DND-41 (cell line): ENCODE measurements at regions not wholly inside any gene's neighbourhood (a gene's known extent, or its start where the extent isn't known, plus 50 kb on each side); places are given as distances from the start of the nearest gene placed in this dataset.

Source experiments
- ATAC-seq: fragments of 200-7000 bp; cut with Tn5 transposase; 3 replicates; pipeline ENCODE4 v1.9.1; 2021; ENCODE audit warnings: low read depth; ENCODE audit not compliant: insufficient read depth
- DNase-seq: peaks from one replicate; pipeline ENCODE4 v3.0.0-alpha.2; 2020
- H2AFZ ChIP-seq: 2 replicates; pipeline ENCODE4 v1.6.0; 2012; ENCODE audit warnings: low read depth, low read length
- H3K27ac ChIP-seq: 2 replicates; pipeline ENCODE4 v1.5.1; 2012; ENCODE audit warnings: low read length, inconsistent platforms
- H3K27me3 ChIP-seq: fragments of 200-600 bp; sonication (generic); 2 replicates; pipeline ENCODE4 v1.6.0; 2012; ENCODE audit warnings: low read length, mild to moderate bottlenecking, inconsistent platforms; ENCODE audit not compliant: insufficient read depth, poor library complexity
- H3K36me3 ChIP-seq: 2 replicates; pipeline ENCODE4 v1.5.1; 2012; ENCODE audit warnings: low read length, inconsistent platforms; ENCODE audit not compliant: insufficient read depth
- H3K4me1 ChIP-seq: 2 replicates; pipeline ENCODE4 v1.5.1; 2012; ENCODE audit warnings: mild to moderate bottlenecking, low read length; ENCODE audit not compliant: insufficient read depth
- H3K4me2 ChIP-seq: 2 replicates; pipeline ENCODE4 v1.6.0; 2012; ENCODE audit warnings: mild to moderate bottlenecking, moderate library complexity, low read length, inconsistent platforms; ENCODE audit not compliant: insufficient read depth
- H3K4me3 ChIP-seq, 2 experiments: fragments of 200-600 bp in 1 of 2; shearing (Covaris generic) in 1 of 2; 2 replicates each; pipeline ENCODE4 v1.5.1; 2012 to 2016; ENCODE audit warnings: inconsistent platforms in 2 of 2, low read length in 2 of 2, mild to moderate bottlenecking in 2 of 2, low read depth in 1 of 2, moderate library complexity in 1 of 2
- H3K79me2 ChIP-seq: 2 replicates; pipeline ENCODE4 v1.6.0; 2012; ENCODE audit warnings: low read length, inconsistent platforms; ENCODE audit not compliant: insufficient read depth
- H3K9ac ChIP-seq: 2 replicates; pipeline ENCODE4 v1.6.0; 2012; ENCODE audit warnings: low read depth, mild to moderate bottlenecking, inconsistent platforms, low read length, moderate library complexity
- H3K9me3 ChIP-seq: 2 replicates; pipeline ENCODE4 v1.5.1; 2012; ENCODE audit warnings: low read length, moderate library complexity, mild to moderate bottlenecking, inconsistent platforms; ENCODE audit not compliant: insufficient read depth, severe bottlenecking
- H4K20me1 ChIP-seq: 2 replicates; pipeline ENCODE4 v1.6.0; 2012; ENCODE audit warnings: low read length; ENCODE audit not compliant: insufficient read depth
- EZH2 ChIP-seq: IDR thresholded peaks from 3 replicates; pipeline ENCODE4 v1.6.1; 2012; ENCODE audit warnings: borderline replicate concordance, low read depth, mild to moderate bottlenecking, moderate library complexity, low read length, inconsistent platforms; ENCODE audit not compliant: severe bottlenecking
- TF ChIP-seq, protein P1 (sequence below): IDR thresholded peaks from 2 replicates; pipeline ENCODE4 v1.5.1; 2012; ENCODE audit warnings: borderline replicate concordance, low read length, moderate library complexity, mild to moderate bottlenecking; ENCODE audit not compliant: poor library complexity, severe bottlenecking; ENCODE audit errors: extremely low read depth

DNA sequence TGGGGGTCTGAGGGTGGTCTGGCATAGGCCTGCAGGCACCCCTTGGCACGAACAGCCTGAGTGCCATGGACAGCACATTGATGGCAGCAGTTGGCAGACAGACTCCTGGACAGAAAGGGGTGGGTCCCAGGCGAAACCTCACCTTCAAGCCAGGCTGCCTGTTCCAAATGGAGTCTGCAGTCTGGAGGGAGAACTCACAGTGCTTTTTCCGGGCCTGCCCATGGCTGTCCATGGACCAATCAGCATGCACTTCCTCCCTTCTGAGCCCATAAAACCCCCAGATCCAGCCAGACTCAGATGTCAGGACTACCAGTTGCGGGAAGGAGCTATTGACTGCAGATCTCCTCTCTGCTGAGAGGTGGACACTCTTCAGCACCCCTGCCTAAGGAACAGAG lies 694.6 kb upstream of the ACVR2A start:
- Histone ChIP-seq H3K9me3 (peaks cover 9% of the 10 kb centered on the region), H3K79me2 (no peaks in the 10 kb centered on the region), H2AFZ (no peak overlapping the region), H3K4me2 (no peak overlapping the region), H3K9ac (no peak overlapping the region), H3K4me3 (no peak overlapping the region), H3K27me3 (no peaks in the 10 kb centered on the region), H3K4me1 (no peaks in the 10 kb centered on the region), H4K20me1 (no peaks in the 10 kb centered on the region), H3K36me3 (no peaks in the 10 kb centered on the region), H3K27ac (no peak overlapping the region)
- DNase-seq = no peak
- no peak for ATAC-seq
- TF ChIP-seq EZH2 = no peak
- TF ChIP-seq, protein P1, sequence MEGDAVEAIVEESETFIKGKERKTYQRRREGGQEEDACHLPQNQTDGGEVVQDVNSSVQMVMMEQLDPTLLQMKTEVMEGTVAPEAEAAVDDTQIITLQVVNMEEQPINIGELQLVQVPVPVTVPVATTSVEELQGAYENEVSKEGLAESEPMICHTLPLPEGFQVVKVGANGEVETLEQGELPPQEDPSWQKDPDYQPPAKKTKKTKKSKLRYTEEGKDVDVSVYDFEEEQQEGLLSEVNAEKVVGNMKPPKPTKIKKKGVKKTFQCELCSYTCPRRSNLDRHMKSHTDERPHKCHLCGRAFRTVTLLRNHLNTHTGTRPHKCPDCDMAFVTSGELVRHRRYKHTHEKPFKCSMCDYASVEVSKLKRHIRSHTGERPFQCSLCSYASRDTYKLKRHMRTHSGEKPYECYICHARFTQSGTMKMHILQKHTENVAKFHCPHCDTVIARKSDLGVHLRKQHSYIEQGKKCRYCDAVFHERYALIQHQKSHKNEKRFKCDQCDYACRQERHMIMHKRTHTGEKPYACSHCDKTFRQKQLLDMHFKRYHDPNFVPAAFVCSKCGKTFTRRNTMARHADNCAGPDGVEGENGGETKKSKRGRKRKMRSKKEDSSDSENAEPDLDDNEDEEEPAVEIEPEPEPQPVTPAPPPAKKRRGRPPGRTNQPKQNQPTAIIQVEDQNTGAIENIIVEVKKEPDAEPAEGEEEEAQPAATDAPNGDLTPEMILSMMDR = no peak

DNA sequence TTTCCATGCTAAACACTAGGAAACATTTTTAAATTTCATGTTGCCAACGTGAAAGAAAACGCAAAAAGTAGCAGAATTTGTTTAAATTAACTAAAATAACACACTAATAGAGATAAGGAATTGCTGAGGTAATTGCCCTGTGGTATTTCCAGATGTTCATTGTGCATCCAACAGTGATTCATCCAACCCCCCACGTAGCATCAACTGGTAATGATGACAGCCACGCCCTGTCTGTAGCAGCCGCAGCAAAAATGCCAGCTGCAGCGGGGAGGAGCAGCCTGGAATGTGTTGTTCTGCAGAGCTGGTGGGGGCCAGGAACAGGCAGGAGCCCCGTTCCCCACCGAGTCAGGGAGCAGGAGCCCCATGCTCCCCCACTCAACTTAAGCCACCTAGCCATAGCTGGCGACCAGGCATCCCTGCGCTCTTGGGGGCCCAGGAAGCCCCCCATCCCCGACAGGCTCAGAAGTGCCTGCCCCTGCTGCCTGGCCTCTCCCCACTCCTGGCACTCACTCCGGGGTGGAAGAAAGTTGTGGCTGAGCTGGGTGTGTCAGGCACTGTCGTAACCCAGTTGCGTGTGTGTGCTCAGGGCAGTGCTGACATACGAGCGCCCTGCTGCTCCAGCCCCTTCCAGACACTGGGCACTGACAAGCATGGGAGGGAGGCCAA lies 695.1 kb upstream of the ACVR2A start:
- peaks cover 9% of the 10 kb centered on the region for H3K9me3 ChIP-seq
- H3K27ac ChIP-seq = no peak overlapping the region
- H3K79me2 ChIP-seq = no peaks in the 10 kb centered on the region
- ATAC-seq (no peak), DNase-seq (no peak)
- no peaks in the 10 kb centered on the region for H3K36me3 ChIP-seq
- H2AFZ ChIP-seq = no peak overlapping the region
- H4K20me1 ChIP-seq = no peaks in the 10 kb centered on the region
- no peak overlapping the region for H3K4me3 ChIP-seq
- TF ChIP-seq EZH2 = no peak
- TF ChIP-seq, protein P1 = no peak
- no peaks in the 10 kb centered on the region for H3K27me3 ChIP-seq
- H3K4me1 ChIP-seq = no peaks in the 10 kb centered on the region
- no peak overlapping the region for H3K4me2 ChIP-seq
- H3K9ac ChIP-seq = no peak overlapping the region

DNA sequence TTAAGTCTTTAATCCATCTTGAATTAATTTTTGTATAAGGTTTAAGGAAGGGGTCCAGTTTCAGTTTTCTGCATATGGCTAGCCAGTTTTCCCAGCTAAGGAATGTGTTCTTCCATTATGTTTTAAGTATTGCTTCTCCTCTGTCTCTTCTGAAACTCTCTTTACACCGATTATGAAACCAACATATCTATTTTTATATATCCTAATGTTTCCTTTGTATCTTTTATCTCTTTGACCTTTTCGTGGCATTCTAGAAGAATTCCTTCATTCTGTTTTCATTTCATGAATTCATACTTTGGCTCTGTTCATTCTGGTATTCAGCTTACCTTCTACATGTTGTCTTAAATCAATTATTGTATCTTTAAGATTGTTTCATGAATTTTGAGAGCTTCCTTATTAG lies 697.0 kb upstream of the ACVR2A start:
- Histone ChIP-seq H3K36me3 (no peaks in the 10 kb centered on the region), H3K79me2 (no peaks in the 10 kb centered on the region), H2AFZ (no peak overlapping the region), H4K20me1 (no peaks in the 10 kb centered on the region), H3K4me2 (no peak overlapping the region), H3K27ac (no peak overlapping the region), H3K9me3 (peaks cover 9% of the 10 kb centered on the region), H3K27me3 (no peaks in the 10 kb centered on the region), H3K4me3 (no peak overlapping the region), H3K9ac (no peak overlapping the region), H3K4me1 (no peaks in the 10 kb centered on the region)
- DNase-seq = no peak
- ATAC-seq = no peak
- TF ChIP-seq, protein P1 = no peak
- no peak for TF ChIP-seq EZH2
